ENCODE measurements at regions not wholly inside any gene's neighbourhood (a gene's known extent, or its start where the extent isn't known, plus 50 kb on each side); places are given as distances from the start of the nearest gene placed in this dataset.

GRCh38 chr3:110343945-110344344 lies 727.7 kb upstream of the NECTIN3 start (continued):
- TF ChIP-seq ATF6 (CRISPR knock-in tag; IDR thresholded peaks at IDR 0.05) (no peak), GTF2I (CRISPR knock-in tag; conservative IDR thresholded peaks at IDR 0.05) (no peak)

GRCh38 chr3:110344487-110344886 lies 727.1 kb upstream of the NECTIN3 start:
- H3K9me3 Mint-ChIP-seq, result 0 out of 2 replicates have a peak, but pooled peaks cover 3% of the 10 kb centered on the region

GRCh38 chr3:110344897-110345767 lies 726.5 kb upstream of the NECTIN3 start:
- no peaks in the 10 kb centered on the region for H3K27me3 Mint-ChIP-seq (ENCODE audit: low read depth)
- ChIA-PET POLR2A (no interaction called here), CTCF (no interaction called here)
- no peaks in the 10 kb centered on the region for H3K4me1 Mint-ChIP-seq
- H3K36me3 Mint-ChIP-seq, result no peaks in the 10 kb centered on the region
- DNase-seq (ENCODE audit: low spot score) (no peak), ATAC-seq (no peak)
- 0 out of 2 replicates have a peak, but pooled peaks cover 3% of the 10 kb centered on the region for H3K9me3 Mint-ChIP-seq
- H3K27ac Mint-ChIP-seq, result no peak overlapping the region
- no peak overlapping the region for H3K4me3 Mint-ChIP-seq
- TF ChIP-seq GRHL2 (CRISPR knock-in tag; IDR thresholded peaks at IDR 0.05; ENCODE audit: insufficient replicate concordance, severe bottlenecking), result no peak
- no peak for TF ChIP-seq ARID4B (CRISPR knock-in tag; IDR thresholded peaks at IDR 0.05; ENCODE audit: borderline replicate concordance)
- no peak for TF ChIP-seq HMGA2 (CRISPR knock-in tag; IDR thresholded peaks at IDR 0.05)
- TF ChIP-seq IRF1 (CRISPR knock-in tag; IDR thresholded peaks at IDR 0.05), result no peak
- TF ChIP-seq HMGXB4 (CRISPR knock-in tag; IDR thresholded peaks at IDR 0.05), result no peak

More at GRCh38 chr3:110344487-110344886, 727.1 kb upstream of the NECTIN3 start:
- Mint-ChIP-seq H3K4me3 (no peak overlapping the region), H3K4me1 (no peaks in the 10 kb centered on the region), H3K27me3 (ENCODE audit: low read depth) (no peaks in the 10 kb centered on the region), H3K27ac (no peak overlapping the region), H3K36me3 (no peaks in the 10 kb centered on the region)
- ChIA-PET POLR2A (no interaction called here), CTCF (no interaction called here)
- DNase-seq (ENCODE audit: low spot score) (no peak), ATAC-seq (no peak)
- TF ChIP-seq ZNF121 (CRISPR knock-in tag; IDR thresholded peaks at IDR 0.05) (no peak), ZNF219 (CRISPR knock-in tag; IDR thresholded peaks at IDR 0.05; ENCODE audit: borderline replicate concordance) (no peak), ZMAT4 (CRISPR knock-in tag; IDR thresholded peaks at IDR 0.05) (no peak), E2F5 (CRISPR knock-in tag; IDR thresholded peaks at IDR 0.05) (no peak), HMGA2 (CRISPR knock-in tag; IDR thresholded peaks at IDR 0.05) (no peak), USF2 (CRISPR knock-in tag; IDR thresholded peaks at IDR 0.05) (no peak), E2F1 (CRISPR knock-in tag; IDR thresholded peaks at IDR 0.05) (no peak)

Data from WTC11 (cell line).